A673 (cell line): ENCODE measurements at regions not wholly inside any gene's neighbourhood (a gene's known extent, or its start where the extent isn't known, plus 50 kb on each side); places are given as distances from the start of the nearest gene placed in this dataset.
"Not testable (repeated sequence)": the region's sequence is repeated elsewhere in the genome, so short reads cannot be mapped to it uniquely, and the experiment has no call there.

ENCODE experiments used
- BruUV-seq: library from RNA; stranded (reverse); fragments of 400-500 nt; replicated peaks from 2 replicates; lab custom pipeline; 2021; lab: Mats Ljungman, UMichigan
- CTCF ChIA-PET: fragments of 300-600 bp; sonication (Branson Sonifier 250); formaldehyde crosslinking; loops from one replicate; lab custom pipeline; 2022; ENCODE audit warnings: antibody characterized with exemption; lab: Charles Lee
- POLR2A ChIA-PET: fragments of 300-600 bp; sonication (Branson Sonifier 250); formaldehyde crosslinking; loops from one replicate; lab custom pipeline; 2022; ENCODE audit warnings: antibody characterized with exemption; ENCODE audit not compliant: low non-redundant PET; lab: Charles Lee
- DNase-seq: peaks from one replicate; pipeline ENCODE4 v3.0.0-alpha.2; 2015; ENCODE audit warnings: low spot score
- H3K27ac ChIP-seq: fragments of 200-600 bp; sonication (generic); 2 replicates; pipeline ENCODE4 v1.5.1; 2016; ENCODE audit warnings: mixed run types, low read depth, mild to moderate bottlenecking, mixed read lengths, antibody characterized with exemption, low read length; ENCODE audit not compliant: poor library complexity, severe bottlenecking
- H3K27me3 ChIP-seq: fragments of 200-600 bp; sonication (generic); replicated peaks from 2 replicates; pipeline ENCODE4 v1.6.1; 2017; ENCODE audit warnings: mixed run types, low read depth, mild to moderate bottlenecking, mixed read lengths, antibody characterized with exemption, low read length; ENCODE audit not compliant: insufficient read depth, poor library complexity
- H3K36me3 ChIP-seq: fragments of 200-600 bp; sonication (generic); 2 replicates; pipeline ENCODE4 v1.6.1; 2016; ENCODE audit warnings: mixed run types, mild to moderate bottlenecking, mixed read lengths, antibody characterized with exemption, low read length; ENCODE audit not compliant: insufficient read depth, poor library complexity, severe bottlenecking
- H3K4me1 ChIP-seq: fragments of 200-600 bp; sonication (generic); 2 replicates; pipeline ENCODE4 v1.6.1; 2017; ENCODE audit warnings: mixed run types, mild to moderate bottlenecking, mixed read lengths, antibody characterized with exemption, low read length; ENCODE audit not compliant: insufficient read depth, poor library complexity, severe bottlenecking
- H3K4me3 ChIP-seq: fragments of 200-600 bp; sonication (generic); 2 replicates; pipeline ENCODE4 v1.5.1; 2016; ENCODE audit warnings: low read depth, mixed run types, mild to moderate bottlenecking, mixed read lengths, low read length; ENCODE audit not compliant: poor library complexity, severe bottlenecking
- H3K9me3 ChIP-seq: fragments of 200-600 bp; sonication (generic); 2 replicates; pipeline ENCODE4 v1.6.1; 2016; ENCODE audit warnings: mixed run types, low read depth, mild to moderate bottlenecking, mixed read lengths, antibody characterized with exemption, low read length; ENCODE audit not compliant: poor library complexity, severe bottlenecking
- EZH2 ChIP-seq: fragments of 200-600 bp; sonication (generic); IDR thresholded peaks from 2 replicates; pipeline ENCODE4 v1.6.1; 2017; ENCODE audit warnings: borderline replicate concordance, low read depth, mild to moderate bottlenecking, mixed read lengths, antibody characterized with exemption, low read length; ENCODE audit not compliant: poor library complexity, severe bottlenecking
- intact Hi-C: fragments of 100-400 bp; cut with micrococcal nuclease; formaldehyde crosslinking; loops from one replicate; pipeline ENCODE4 v1.10.0; 2022; ENCODE audit not compliant: unreplicated experiment
- TF ChIP-seq, protein P1 (sequence below): fragments of 300-800, 200-600 bp; sonication (generic); conservative IDR thresholded peaks from 2 replicates; pipeline ENCODE4 v1.5.1; 2017; ENCODE audit warnings: low read depth, mild to moderate bottlenecking, antibody characterized with exemption, low read length, moderate library complexity, mixed read lengths

DNA sequence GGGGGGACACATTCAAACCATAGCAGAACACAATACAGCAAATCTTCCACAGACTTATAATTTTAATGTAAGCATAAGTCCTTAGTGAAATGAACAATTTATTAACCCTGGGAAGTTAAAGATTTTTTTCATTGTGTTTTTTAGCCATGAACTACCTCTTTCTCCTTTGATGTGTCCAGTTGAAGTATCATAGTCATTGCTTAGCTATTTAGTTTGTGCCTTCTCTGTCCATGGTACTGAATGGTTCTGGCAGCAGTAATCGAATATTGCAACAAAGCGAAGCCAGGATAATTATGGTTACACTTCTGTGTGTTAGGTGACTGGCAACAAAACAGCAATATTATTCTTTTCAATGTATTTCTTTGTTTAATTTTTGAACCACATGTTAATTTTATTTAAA, 403.0 kb upstream of the ONECUT1 start:
- H3K36me3 ChIP-seq = no peaks in the 10 kb centered on the region
- H3K9me3 ChIP-seq = no peaks in the 10 kb centered on the region
- no peak overlapping the region for H3K4me3 ChIP-seq
- no TSS peak for BruUV-seq
- H3K4me1 ChIP-seq = no peaks in the 10 kb centered on the region
- POLR2A ChIA-PET = no interaction called here
- TF ChIP-seq EZH2 = no peak
- TF ChIP-seq, protein P1, sequence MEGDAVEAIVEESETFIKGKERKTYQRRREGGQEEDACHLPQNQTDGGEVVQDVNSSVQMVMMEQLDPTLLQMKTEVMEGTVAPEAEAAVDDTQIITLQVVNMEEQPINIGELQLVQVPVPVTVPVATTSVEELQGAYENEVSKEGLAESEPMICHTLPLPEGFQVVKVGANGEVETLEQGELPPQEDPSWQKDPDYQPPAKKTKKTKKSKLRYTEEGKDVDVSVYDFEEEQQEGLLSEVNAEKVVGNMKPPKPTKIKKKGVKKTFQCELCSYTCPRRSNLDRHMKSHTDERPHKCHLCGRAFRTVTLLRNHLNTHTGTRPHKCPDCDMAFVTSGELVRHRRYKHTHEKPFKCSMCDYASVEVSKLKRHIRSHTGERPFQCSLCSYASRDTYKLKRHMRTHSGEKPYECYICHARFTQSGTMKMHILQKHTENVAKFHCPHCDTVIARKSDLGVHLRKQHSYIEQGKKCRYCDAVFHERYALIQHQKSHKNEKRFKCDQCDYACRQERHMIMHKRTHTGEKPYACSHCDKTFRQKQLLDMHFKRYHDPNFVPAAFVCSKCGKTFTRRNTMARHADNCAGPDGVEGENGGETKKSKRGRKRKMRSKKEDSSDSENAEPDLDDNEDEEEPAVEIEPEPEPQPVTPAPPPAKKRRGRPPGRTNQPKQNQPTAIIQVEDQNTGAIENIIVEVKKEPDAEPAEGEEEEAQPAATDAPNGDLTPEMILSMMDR = no peak
- CTCF ChIA-PET = no interaction called here
- intact Hi-C loops = no loop called here
- peaks cover 4% of the 10 kb centered on the region for H3K27me3 ChIP-seq
- peak; percentile 12 for DNase-seq
- H3K27ac ChIP-seq = no peak overlapping the region

GRCh38 chr15:53189860-53190259, 399.7 kb upstream of the ONECUT1 start:
- CTCF ChIA-PET = no interaction called here
- no peak for DNase-seq
- H3K27ac ChIP-seq = no peak overlapping the region
- no peaks in the 10 kb centered on the region for H3K27me3 ChIP-seq
- H3K4me3 ChIP-seq = no peak overlapping the region
- H3K4me1 ChIP-seq = no peaks in the 10 kb centered on the region
- no peaks in the 10 kb centered on the region for H3K9me3 ChIP-seq
- no peak for TF ChIP-seq EZH2
- TF ChIP-seq, protein P1 = no peak
- no TSS peak for BruUV-seq
- H3K36me3 ChIP-seq = no peaks in the 10 kb centered on the region
- POLR2A ChIA-PET = no interaction called here
- intact Hi-C loops = no loop called here

GRCh38 chr15:53183449-53183848, 393.3 kb upstream of the ONECUT1 start:
- BruUV-seq, H3K9me3 ChIP-seq, DNase-seq, POLR2A ChIA-PET, H3K4me3 ChIP-seq, H3K27me3 ChIP-seq, H3K36me3 ChIP-seq, H3K4me1 ChIP-seq, CTCF ChIA-PET, H3K27ac ChIP-seq, intact Hi-C loops: not testable (repeated sequence)

GRCh38 chr15:53171571-53171970, 381.4 kb upstream of the ONECUT1 start:
- POLR2A ChIA-PET = no interaction called here
- no peaks in the 10 kb centered on the region for H3K27me3 ChIP-seq
- H3K36me3 ChIP-seq = no peaks in the 10 kb centered on the region
- no TSS peak for BruUV-seq
- TF ChIP-seq, protein P1 = no peak
- TF ChIP-seq EZH2 = no peak
- H3K27ac ChIP-seq = no peak overlapping the region
- no peak for DNase-seq
- no peak overlapping the region for H3K4me3 ChIP-seq
- peaks cover 5% of the 10 kb centered on the region for H3K9me3 ChIP-seq
- CTCF ChIA-PET = no interaction called here
- no peaks in the 10 kb centered on the region for H3K4me1 ChIP-seq
- intact Hi-C loops = no loop called here
